ENCODE measurements at regions not wholly inside any gene's neighbourhood (a gene's known extent, or its start where the extent isn't known, plus 50 kb on each side); places are given as distances from the start of the nearest gene placed in this dataset.

GRCh38 chr6:169082817-169083507, 170.7 kb downstream of the THBS2 start:
- TF ChIP-seq, protein P1, sequence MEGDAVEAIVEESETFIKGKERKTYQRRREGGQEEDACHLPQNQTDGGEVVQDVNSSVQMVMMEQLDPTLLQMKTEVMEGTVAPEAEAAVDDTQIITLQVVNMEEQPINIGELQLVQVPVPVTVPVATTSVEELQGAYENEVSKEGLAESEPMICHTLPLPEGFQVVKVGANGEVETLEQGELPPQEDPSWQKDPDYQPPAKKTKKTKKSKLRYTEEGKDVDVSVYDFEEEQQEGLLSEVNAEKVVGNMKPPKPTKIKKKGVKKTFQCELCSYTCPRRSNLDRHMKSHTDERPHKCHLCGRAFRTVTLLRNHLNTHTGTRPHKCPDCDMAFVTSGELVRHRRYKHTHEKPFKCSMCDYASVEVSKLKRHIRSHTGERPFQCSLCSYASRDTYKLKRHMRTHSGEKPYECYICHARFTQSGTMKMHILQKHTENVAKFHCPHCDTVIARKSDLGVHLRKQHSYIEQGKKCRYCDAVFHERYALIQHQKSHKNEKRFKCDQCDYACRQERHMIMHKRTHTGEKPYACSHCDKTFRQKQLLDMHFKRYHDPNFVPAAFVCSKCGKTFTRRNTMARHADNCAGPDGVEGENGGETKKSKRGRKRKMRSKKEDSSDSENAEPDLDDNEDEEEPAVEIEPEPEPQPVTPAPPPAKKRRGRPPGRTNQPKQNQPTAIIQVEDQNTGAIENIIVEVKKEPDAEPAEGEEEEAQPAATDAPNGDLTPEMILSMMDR (IDR thresholded peaks at IDR 0.05) = no peak
- no peaks in the 10 kb centered on the region for H3K36me3 Mint-ChIP-seq
- no peaks in the 10 kb centered on the region for H3K4me1 ChIP-seq (ENCODE audit: control insufficient read depth, insufficient read depth, low read length)
- H3K4me1 Mint-ChIP-seq = no peaks in the 10 kb centered on the region
- H3K27ac Mint-ChIP-seq = no peak overlapping the region
- no peaks in the 10 kb centered on the region for H3K36me3 ChIP-seq (ENCODE audit: control insufficient read depth, insufficient read depth, low read length)
- no peaks in the 10 kb centered on the region for H3K9me3 ChIP-seq (ENCODE audit: control insufficient read depth, insufficient read depth, low read length)
- DNase-seq (no peak), ATAC-seq (peak in 1 of 3 donors; percentile 27)
- H3K4me3 Mint-ChIP-seq = no peak overlapping the region
- H3K9me3 Mint-ChIP-seq = no peaks in the 10 kb centered on the region
- H3K27ac ChIP-seq (ENCODE audit: low read length) = no peak overlapping the region
- WGBS (ENCODE audit: insufficient coverage) = 82% methylated on average over 7 of the region's 7 CpGs
- H3K4me3 ChIP-seq (ENCODE audit: low read length) = no peak overlapping the region
- intact Hi-C loops (cut with micrococcal nuclease) = no loop called here
- H3K27me3 ChIP-seq (ENCODE audit: control insufficient read depth, insufficient read depth, low read length) = no peaks in the 10 kb centered on the region
- peaks cover 0 to 5% of the 10 kb centered on the region in 2 donors for H3K27me3 Mint-ChIP-seq (ENCODE audit: low read depth in 2 of 2)

DNA sequence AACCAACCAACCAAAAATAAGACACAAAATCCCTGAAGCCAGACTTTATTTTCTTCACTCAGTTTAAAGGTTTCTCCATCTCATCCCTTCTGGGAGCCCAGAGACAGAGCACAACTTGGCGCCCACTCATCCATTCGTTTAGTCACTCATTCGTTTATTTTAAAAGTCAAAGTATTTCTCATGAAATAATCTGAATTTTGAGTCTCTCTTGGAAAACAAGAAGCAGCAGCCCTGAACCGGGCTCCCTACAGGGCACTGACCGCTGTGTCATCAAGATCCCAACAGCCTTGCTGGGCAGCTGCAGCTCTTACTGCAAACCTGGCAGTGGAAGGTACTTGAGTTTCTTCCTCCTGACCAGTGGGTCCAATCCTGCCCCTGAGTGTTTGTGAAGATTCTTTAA, 171.6 kb downstream of the THBS2 start:
- no peak overlapping the region for H3K27ac ChIP-seq (ENCODE audit: low read length)
- peaks cover 0 to 5% of the 10 kb centered on the region in 2 donors for H3K27me3 Mint-ChIP-seq (ENCODE audit: low read depth in 2 of 2)
- no peak overlapping the region for H3K4me3 ChIP-seq (ENCODE audit: low read length)
- H3K27ac Mint-ChIP-seq = no peak overlapping the region
- H3K9me3 ChIP-seq (ENCODE audit: control insufficient read depth, insufficient read depth, low read length) = no peaks in the 10 kb centered on the region
- no peak overlapping the region for H3K4me3 Mint-ChIP-seq
- 93% methylated on average over 5 of the region's 5 CpGs for WGBS (ENCODE audit: insufficient coverage)
- no peaks in the 10 kb centered on the region for H3K9me3 Mint-ChIP-seq
- no peaks in the 10 kb centered on the region for H3K4me1 ChIP-seq (ENCODE audit: control insufficient read depth, insufficient read depth, low read length)
- DNase-seq = no peak
- TF ChIP-seq, protein P1 (IDR thresholded peaks at IDR 0.05) = no peak
- intact Hi-C loops (cut with micrococcal nuclease) = no loop called here
- no peaks in the 10 kb centered on the region for H3K27me3 ChIP-seq (ENCODE audit: control insufficient read depth, insufficient read depth, low read length)
- ATAC-seq = no peak
- H3K36me3 ChIP-seq (ENCODE audit: control insufficient read depth, insufficient read depth, low read length) = no peaks in the 10 kb centered on the region
- no peaks in the 10 kb centered on the region for H3K36me3 Mint-ChIP-seq
- no peaks in the 10 kb centered on the region for H3K4me1 Mint-ChIP-seq

GRCh38 chr6:169081248-169081647, 172.4 kb downstream of the THBS2 start:
- TF ChIP-seq, protein P1 (IDR thresholded peaks at IDR 0.05) = no peak
- H3K4me3 Mint-ChIP-seq = no peak overlapping the region
- ATAC-seq (no peak), DNase-seq (no peak)
- peaks cover 0 to 9% of the 10 kb centered on the region in 2 donors for H3K27me3 Mint-ChIP-seq (ENCODE audit: low read depth in 2 of 2)
- H3K27ac Mint-ChIP-seq = no peak overlapping the region
- H3K36me3 Mint-ChIP-seq = no peaks in the 10 kb centered on the region
- no peaks in the 10 kb centered on the region for H3K9me3 Mint-ChIP-seq
- H3K36me3 ChIP-seq (ENCODE audit: control insufficient read depth, insufficient read depth, low read length) = no peaks in the 10 kb centered on the region
- no peaks in the 10 kb centered on the region for H3K9me3 ChIP-seq (ENCODE audit: control insufficient read depth, insufficient read depth, low read length)
- no peaks in the 10 kb centered on the region for H3K4me1 ChIP-seq (ENCODE audit: control insufficient read depth, insufficient read depth, low read length)
- WGBS (ENCODE audit: insufficient coverage) = 88% methylated on average over 3 of the region's 3 CpGs
- no peak overlapping the region for H3K4me3 ChIP-seq (ENCODE audit: low read length)
- intact Hi-C loops (cut with micrococcal nuclease) = no loop called here
- no peak overlapping the region for H3K27ac ChIP-seq (ENCODE audit: low read length)
- H3K4me1 Mint-ChIP-seq = no peaks in the 10 kb centered on the region
- no peaks in the 10 kb centered on the region for H3K27me3 ChIP-seq (ENCODE audit: control insufficient read depth, insufficient read depth, low read length)

DNA sequence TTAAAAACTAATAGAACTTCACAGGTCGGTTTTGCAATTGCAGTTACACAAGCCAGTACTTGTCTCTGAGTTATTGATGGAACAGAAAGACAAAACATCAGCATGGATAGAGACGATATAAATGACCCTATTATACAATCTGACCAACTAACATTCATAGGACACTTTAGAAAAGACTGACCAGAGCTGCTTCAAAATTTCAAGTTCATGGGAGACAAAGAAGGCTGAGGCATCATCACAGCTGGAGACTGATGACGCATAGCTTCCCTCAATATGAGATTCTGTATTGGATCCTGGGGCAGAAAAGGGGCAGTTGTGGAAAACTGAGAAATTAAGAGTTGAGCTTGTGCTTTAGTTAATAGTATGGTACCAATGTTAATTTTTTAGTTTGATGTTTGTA, 174.0 kb downstream of the THBS2 start:
- 82% methylated on average over 3 of the region's 3 CpGs for WGBS (ENCODE audit: insufficient coverage)
- H3K36me3 Mint-ChIP-seq = no peaks in the 10 kb centered on the region
- intact Hi-C loops (cut with micrococcal nuclease) = no loop called here

More for the DNA sequence above, 174.0 kb downstream of the THBS2 start:
- Histone ChIP-seq H3K27me3 (ENCODE audit: control insufficient read depth, insufficient read depth, low read length) (no peaks in the 10 kb centered on the region), H3K9me3 (ENCODE audit: control insufficient read depth, insufficient read depth, low read length) (no peaks in the 10 kb centered on the region), H3K27ac (ENCODE audit: low read length) (no peak overlapping the region), H3K36me3 (ENCODE audit: control insufficient read depth, insufficient read depth, low read length) (no peaks in the 10 kb centered on the region), H3K4me3 (ENCODE audit: low read length) (no peak overlapping the region), H3K4me1 (ENCODE audit: control insufficient read depth, insufficient read depth, low read length) (no peaks in the 10 kb centered on the region)
- DNase-seq (no peak), ATAC-seq (no peak)
- Mint-ChIP-seq H3K4me3 (no peak overlapping the region), H3K27ac (no peak overlapping the region), H3K9me3 (no peaks in the 10 kb centered on the region), H3K27me3 (ENCODE audit: low read depth in 2 of 2) (peaks cover 12% of the 10 kb centered on the region in 2 donors), H3K4me1 (no peaks in the 10 kb centered on the region)
- TF ChIP-seq, protein P1 (IDR thresholded peaks at IDR 0.05) = no peak

Data from natural killer cell (primary cell).